ENCODE measurements at regions not wholly inside any gene's neighbourhood (a gene's known extent, or its start where the extent isn't known, plus 50 kb on each side); places are given as distances from the start of the nearest gene placed in this dataset.

DNA sequence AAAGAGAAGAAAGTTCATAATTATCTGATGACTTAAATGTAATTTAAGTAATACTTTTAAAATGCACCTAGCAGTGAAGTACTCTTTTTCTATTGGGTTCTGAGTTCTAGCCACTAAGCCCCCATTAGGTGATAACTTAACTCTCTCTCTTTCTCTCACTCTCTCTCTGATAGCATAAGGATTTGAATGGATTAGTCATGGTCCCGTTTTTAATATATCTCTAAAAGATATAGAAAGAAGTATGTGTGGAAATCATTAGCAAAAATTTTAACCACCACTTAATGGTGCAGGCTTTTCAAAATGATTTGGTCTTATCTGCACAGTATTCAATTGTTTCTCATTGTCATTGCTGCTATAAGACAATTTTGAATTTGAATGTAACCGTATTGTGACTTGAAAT, 78.2 kb downstream of the RWDD3 start:
- no peak for TF ChIP-seq POLR2A (IDR thresholded peaks at IDR 0.05)
- TF ChIP-seq, protein P1, sequence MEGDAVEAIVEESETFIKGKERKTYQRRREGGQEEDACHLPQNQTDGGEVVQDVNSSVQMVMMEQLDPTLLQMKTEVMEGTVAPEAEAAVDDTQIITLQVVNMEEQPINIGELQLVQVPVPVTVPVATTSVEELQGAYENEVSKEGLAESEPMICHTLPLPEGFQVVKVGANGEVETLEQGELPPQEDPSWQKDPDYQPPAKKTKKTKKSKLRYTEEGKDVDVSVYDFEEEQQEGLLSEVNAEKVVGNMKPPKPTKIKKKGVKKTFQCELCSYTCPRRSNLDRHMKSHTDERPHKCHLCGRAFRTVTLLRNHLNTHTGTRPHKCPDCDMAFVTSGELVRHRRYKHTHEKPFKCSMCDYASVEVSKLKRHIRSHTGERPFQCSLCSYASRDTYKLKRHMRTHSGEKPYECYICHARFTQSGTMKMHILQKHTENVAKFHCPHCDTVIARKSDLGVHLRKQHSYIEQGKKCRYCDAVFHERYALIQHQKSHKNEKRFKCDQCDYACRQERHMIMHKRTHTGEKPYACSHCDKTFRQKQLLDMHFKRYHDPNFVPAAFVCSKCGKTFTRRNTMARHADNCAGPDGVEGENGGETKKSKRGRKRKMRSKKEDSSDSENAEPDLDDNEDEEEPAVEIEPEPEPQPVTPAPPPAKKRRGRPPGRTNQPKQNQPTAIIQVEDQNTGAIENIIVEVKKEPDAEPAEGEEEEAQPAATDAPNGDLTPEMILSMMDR (IDR thresholded peaks at IDR 0.05 in 4 of 5, conservative IDR thresholded peaks at IDR 0.05 in 1 of 5) = no peak

Measured in gastrocnemius medialis (tissue), 4 donors.